Lower leg skin (tissue), 4 donors: ENCODE measurements at regions not wholly inside any gene's neighbourhood (a gene's known extent, or its start where the extent isn't known, plus 50 kb on each side); places are given as distances from the start of the nearest gene placed in this dataset.
A peak's percentile ranks its signal among the peaks of the same experiment; 100 is the strongest.

Experiments
- DNase-seq, 2 donors: peaks; one replicate each; pipeline ENCODE4 v3.0.0-alpha.2; 2019; ENCODE audit warnings: low spot score in 2 of 2
- H3K4me3 ChIP-seq: fragments of 200-600 bp; sonication (generic); 2 replicates; pipeline ENCODE4 v1.5.1; 2017; ENCODE audit warnings: mild to moderate bottlenecking, low read depth; ENCODE audit not compliant: poor library complexity, severe bottlenecking
- POLR2A ChIP-seq, 2 donors: fragments of 450-650 bp; IDR thresholded peaks; one replicate each; pipeline ENCODE4 v1.6.1; 2016 to 2017; ENCODE audit warnings: antibody characterized with exemption in 2 of 2, mild to moderate bottlenecking in 1 of 2, moderate library complexity in 1 of 2
- WGBS, 2 donors: methylation state at CpG; one replicate each; pipeline ENCODE4 v1.1.5; 2018; 5-methylcytosine and 5-hydroxymethylcytosine counted together
- intact Hi-C: fragments of 100-400 bp; cut with DNase I; formaldehyde crosslinking; loops from one replicate; pipeline ENCODE4 v1.15.0; 2023; ENCODE audit warnings: low total_unique reads
- TF ChIP-seq, protein P1 (sequence below), 3 donors: fragments of 450-650 bp; IDR thresholded peaks; one replicate each; pipeline ENCODE4 v1.5.1; 2016; ENCODE audit warnings: antibody characterized with exemption in 3 of 3, mild to moderate bottlenecking in 3 of 3, moderate library complexity in 2 of 3

DNA sequence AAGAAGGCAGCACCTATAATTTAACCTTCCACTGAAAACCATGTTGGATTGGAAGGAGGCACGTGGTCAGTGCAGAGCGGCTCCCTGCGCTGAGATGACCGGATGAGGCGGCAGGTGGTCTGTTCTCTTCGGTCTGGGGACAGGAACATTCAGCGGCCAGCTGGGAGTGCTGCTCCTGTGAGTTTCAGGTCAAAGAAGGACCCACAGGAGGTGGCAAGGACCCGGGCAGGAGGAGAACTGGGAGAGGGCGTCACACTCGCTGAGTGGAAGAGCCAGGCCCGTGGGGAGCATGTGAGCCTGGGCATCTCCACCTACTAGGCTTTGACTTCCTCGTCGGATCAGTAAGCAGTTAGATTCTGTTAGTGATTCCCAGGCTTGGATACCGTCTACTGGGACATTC lies 113.4 kb upstream of the SHH start:
- no peak for TF ChIP-seq POLR2A (IDR thresholded peaks at IDR 0.05)
- TF ChIP-seq, protein P1, sequence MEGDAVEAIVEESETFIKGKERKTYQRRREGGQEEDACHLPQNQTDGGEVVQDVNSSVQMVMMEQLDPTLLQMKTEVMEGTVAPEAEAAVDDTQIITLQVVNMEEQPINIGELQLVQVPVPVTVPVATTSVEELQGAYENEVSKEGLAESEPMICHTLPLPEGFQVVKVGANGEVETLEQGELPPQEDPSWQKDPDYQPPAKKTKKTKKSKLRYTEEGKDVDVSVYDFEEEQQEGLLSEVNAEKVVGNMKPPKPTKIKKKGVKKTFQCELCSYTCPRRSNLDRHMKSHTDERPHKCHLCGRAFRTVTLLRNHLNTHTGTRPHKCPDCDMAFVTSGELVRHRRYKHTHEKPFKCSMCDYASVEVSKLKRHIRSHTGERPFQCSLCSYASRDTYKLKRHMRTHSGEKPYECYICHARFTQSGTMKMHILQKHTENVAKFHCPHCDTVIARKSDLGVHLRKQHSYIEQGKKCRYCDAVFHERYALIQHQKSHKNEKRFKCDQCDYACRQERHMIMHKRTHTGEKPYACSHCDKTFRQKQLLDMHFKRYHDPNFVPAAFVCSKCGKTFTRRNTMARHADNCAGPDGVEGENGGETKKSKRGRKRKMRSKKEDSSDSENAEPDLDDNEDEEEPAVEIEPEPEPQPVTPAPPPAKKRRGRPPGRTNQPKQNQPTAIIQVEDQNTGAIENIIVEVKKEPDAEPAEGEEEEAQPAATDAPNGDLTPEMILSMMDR (IDR thresholded peaks at IDR 0.05): no peak
- WGBS, 2 donors: 78 to 83% methylated on average over 14 of the region's 14 CpGs
- intact Hi-C loops: no loop called here
- no peak overlapping the region for H3K4me3 ChIP-seq
- DNase-seq: no peak

DNA sequence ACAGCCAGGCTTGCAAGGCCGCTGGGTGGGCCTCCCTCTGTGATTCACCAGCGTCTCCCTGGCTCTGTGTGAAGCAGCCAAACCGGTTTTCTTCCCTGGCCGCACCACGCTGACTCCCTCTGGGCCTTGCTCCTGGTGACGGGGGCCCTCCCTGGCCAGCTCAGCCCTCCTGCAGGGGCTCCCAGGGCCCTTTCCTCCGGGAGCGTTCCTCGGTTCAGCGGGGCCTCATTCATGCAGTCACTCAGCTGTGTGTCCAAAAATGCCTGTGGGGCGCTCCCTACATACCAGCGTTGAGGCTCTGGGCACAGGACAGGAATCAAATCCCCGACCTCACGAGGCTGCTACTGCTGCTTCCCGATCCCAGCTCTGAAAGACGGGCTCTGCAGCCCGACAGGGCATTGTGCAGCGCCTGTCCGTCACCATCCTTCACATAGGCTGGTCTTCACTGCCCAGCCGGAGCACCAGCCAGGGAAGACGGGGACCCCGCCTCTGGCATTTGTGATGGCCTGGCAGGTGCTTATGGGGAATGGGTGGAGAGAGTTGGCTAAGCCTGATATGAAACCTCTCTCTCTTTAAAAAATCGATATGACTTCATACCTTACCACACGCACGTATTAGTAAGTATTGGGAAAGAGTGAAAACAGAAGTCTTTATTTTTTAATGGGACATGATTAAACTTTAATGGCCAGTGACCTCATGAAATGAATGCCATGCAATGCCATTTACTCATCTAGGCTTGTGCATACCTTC lies 110.0 kb upstream of the SHH start:
- 46 to 47% methylated on average over 18 to 20 of the region's 25 CpGs for WGBS, 2 donors
- intact Hi-C loops: no loop called here
- TF ChIP-seq POLR2A (IDR thresholded peaks at IDR 0.05): no peak
- TF ChIP-seq, protein P1 (IDR thresholded peaks at IDR 0.05): no peak
- H3K4me3 ChIP-seq: no peak overlapping the region
- peak in 1 of 2 donors; percentile 18 for DNase-seq

DNA sequence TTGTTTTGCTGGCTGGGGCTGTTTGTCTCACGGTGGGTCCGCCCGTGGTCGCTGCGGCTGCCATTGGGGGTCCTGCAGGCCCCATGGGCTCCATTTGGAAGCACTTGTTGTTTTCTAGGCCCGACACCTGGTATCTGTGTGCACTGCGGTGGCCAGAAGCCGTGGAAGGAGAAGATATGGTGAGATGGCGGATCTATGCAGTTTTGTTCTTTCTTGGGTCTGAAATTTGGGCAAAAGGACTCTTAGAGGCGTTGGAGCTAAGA lies 109.5 kb upstream of the SHH start:
- WGBS, 2 donors: 78 to 82% methylated on average over 10 of the region's 10 CpGs
- intact Hi-C loops: no loop called here
- H3K4me3 ChIP-seq: no peak overlapping the region
- TF ChIP-seq, protein P1 (IDR thresholded peaks at IDR 0.05): no peak
- no peak for TF ChIP-seq POLR2A (IDR thresholded peaks at IDR 0.05)
- no peak for DNase-seq

DNA sequence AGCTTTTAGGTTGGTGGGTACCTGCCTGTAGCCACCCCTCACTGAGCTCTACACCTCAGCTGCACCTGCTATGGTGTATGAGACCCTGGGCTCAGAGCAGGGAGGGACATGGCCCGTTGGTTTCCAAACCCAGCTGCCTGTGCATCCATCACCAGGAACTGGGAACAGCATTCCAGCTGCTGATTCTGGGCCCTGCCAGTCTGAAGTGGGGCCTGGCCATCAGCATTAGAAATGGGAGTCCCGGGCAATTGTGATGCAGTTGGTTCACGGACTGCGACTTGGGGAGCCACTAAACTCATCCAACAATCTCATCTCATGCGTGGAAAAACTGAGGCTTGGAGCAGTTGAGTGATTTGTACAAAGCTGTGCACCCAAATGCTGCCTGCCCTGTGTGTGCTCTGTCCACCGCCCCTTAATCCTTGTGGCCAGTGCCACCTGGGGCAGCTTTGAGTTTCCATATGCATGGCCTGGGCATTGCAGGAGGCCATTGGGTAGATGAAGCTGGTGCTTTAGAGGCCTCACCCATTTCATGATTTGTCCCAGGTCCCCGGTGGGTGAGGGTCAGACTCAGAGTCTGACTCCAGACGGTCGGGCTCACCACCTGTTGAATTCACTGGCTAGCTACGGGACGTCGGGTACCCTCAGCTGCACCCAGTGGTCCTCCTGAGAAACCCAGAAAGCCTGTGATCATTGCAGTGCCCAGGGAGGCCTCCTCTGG lies 109.0 kb upstream of the SHH start:
- DNase-seq: no peak
- TF ChIP-seq, protein P1 (IDR thresholded peaks at IDR 0.05): no peak
- TF ChIP-seq POLR2A (IDR thresholded peaks at IDR 0.05): no peak
- 93 to 95% methylated on average over 6 to 12 of the region's 12 CpGs for whole genome bisulfite sequencing, 2 donors

DNA sequence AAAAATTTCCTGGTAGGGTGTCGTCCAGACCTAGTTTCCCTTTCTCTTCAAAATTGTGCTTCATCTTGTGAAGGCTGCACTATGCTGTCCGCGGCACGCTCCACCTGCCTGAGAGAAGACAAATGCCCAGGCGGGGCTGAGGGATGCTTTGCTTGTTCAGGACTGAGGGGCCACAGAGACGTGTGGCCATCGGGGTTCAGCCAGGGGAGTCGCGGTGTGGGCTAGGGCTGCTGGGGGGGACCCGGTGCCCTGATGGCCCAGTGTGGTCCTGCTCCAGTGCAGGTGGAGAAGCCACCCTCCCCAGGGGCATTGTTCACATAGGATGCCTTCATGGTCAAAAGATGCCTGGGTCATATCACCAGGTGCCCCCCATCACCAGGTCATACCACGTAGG lies 107.8 kb upstream of the SHH start:
- no peak for TF ChIP-seq POLR2A (IDR thresholded peaks at IDR 0.05)
- TF ChIP-seq, protein P1 (IDR thresholded peaks at IDR 0.05): no peak
- intact Hi-C loops: no loop called here
- H3K4me3 ChIP-seq: no peak overlapping the region
- 95 to 97% methylated on average over 9 to 11 of the region's 11 CpGs for WGBS, 2 donors
- no peak for DNase-seq

More for the DNA sequence above, 109.0 kb upstream of the SHH start:
- intact Hi-C loops: no loop called here
- H3K4me3 ChIP-seq: no peak overlapping the region
